NB4 (cell line): ENCODE measurements at regions not wholly inside any gene's neighbourhood (a gene's known extent, or its start where the extent isn't known, plus 50 kb on each side); places are given as distances from the start of the nearest gene placed in this dataset.

Experiments used
- MYC ChIP-seq: IDR thresholded peaks from 2 replicates; pipeline ENCODE4 v1.6.1; 2011; ENCODE audit warnings: low read depth, low read length
- POLR2A ChIP-seq: IDR thresholded peaks from 2 replicates; pipeline ENCODE4 v1.6.1; 2011; ENCODE audit warnings: mild to moderate bottlenecking; ENCODE audit not compliant: insufficient read length; ENCODE audit errors: extremely low read depth
- TF ChIP-seq, protein P1 (sequence below): IDR thresholded peaks from one replicate; pipeline ENCODE4 v1.5.1; 2012; ENCODE audit warnings: low read depth, low read length

GRCh38 chr6:103719545-103719944 lies 1140.2 kb downstream of the HACE1 start:
- TF ChIP-seq, protein P1, sequence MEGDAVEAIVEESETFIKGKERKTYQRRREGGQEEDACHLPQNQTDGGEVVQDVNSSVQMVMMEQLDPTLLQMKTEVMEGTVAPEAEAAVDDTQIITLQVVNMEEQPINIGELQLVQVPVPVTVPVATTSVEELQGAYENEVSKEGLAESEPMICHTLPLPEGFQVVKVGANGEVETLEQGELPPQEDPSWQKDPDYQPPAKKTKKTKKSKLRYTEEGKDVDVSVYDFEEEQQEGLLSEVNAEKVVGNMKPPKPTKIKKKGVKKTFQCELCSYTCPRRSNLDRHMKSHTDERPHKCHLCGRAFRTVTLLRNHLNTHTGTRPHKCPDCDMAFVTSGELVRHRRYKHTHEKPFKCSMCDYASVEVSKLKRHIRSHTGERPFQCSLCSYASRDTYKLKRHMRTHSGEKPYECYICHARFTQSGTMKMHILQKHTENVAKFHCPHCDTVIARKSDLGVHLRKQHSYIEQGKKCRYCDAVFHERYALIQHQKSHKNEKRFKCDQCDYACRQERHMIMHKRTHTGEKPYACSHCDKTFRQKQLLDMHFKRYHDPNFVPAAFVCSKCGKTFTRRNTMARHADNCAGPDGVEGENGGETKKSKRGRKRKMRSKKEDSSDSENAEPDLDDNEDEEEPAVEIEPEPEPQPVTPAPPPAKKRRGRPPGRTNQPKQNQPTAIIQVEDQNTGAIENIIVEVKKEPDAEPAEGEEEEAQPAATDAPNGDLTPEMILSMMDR = no peak
- TF ChIP-seq POLR2A (no peak), MYC (no peak)
